A204.1 (cell line): ENCODE measurements at regions not wholly inside any gene's neighbourhood (a gene's known extent, or its start where the extent isn't known, plus 50 kb on each side); places are given as distances from the start of the nearest gene placed in this dataset.
"Not testable (repeated sequence)": the region's sequence is repeated elsewhere in the genome, so short reads cannot be mapped to it uniquely, and the experiment has no call there.

Experiments used
- FAIRE-seq: peaks from 2 replicates; lab custom pipeline; 2012; peaks lifted over from hg19 to GRCh38; lab: Jason Lieb, UNC

DNA sequence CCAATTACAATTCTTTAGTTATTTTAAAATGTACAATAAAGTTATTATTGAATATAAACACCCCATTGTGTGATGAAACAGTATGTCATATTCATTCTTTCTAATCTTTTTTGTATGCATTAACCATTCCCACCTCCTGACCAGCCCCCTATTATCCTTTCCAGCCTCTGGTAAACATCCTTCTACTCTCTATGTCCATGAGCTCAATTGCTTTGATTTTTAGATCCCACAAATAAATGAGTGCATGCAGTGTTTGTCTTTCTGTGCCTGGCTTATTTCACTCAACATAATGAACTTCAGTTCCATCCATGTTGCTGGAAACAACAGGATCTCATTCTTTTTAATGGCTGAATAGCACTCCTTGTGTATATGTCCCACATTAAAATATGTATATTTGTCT lies 1858.9 kb upstream of the C9orf72 start:
- FAIRE-seq, result no peak

DNA sequence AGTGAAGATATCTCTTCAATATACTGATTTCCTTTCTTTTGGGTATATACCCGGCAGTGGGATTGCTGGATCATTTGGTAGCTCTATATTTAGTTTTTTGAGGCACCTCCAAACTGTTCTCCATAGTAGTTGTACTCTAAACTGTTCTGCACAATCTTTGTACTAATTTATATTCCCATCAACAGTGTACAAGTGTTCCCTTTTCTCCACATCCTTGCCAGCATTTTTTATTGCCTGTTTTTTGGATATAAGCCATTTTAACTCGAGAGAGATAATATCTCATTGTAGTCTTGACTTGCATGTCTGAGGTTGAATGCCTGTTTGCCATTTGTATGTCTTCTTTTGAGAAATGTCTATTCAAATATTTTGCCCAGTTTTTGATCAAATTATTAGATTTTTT lies 1859.4 kb upstream of the C9orf72 start:
- not testable (repeated sequence) for FAIRE-seq

DNA sequence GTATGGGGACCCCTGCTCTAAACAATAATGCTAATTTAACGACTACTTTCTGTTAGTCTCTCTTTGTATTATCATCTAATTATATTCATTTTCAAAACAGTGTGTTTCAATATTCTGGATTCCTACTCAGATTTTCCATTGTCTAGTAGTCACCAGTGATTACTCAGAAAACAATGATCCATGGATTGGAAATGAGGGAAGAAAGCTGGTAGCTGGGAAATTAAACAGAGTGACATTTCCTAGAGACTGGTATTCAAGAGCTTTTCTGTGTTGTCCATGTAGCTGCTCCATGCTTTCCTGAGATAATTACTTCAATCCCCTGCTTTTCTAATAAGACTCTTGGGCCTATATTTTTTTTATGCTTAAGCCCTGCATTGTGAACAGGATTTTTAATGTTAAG lies 1862.1 kb upstream of the C9orf72 start:
- FAIRE-seq, result no peak

DNA sequence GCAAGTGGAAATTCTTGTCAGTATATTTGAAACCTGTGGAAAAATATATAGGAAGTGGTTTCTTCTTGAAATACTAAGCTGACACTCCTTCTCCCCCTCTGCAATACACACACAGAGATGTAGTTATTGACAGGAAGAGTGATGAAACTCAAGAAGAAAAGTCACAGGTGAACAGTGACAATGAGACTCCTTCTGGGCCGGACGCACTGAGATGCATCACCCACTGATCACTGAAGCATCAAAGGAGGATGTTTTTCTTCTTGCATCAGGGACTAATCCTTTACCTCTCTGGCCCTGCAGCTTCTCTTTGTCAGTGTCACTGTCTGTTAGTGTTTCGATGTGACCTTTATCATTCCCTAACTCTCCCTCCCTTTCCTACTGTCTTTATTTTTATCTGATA lies 1864.2 kb upstream of the C9orf72 start:
- no peak for FAIRE-seq

DNA sequence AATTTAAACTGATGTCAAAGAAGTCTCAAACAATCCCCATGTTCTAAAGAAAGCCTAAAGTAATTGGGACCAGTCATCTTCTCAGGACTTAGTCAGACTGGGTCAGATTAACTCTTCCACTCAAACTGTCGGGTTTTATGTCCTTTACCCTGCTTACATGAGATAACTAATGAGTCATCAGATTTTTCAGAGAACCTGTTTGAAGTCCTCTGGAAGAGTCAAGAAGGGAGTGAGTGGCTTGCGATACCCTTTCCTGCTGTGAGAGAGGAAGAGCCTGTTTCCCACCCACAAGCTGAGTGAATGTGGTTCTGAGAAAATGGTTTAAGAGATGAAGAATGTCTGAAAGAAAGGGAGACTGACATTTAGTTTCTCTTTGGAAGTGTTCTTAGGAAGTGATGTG lies 1866.7 kb upstream of the C9orf72 start:
- FAIRE-seq, result no peak

DNA sequence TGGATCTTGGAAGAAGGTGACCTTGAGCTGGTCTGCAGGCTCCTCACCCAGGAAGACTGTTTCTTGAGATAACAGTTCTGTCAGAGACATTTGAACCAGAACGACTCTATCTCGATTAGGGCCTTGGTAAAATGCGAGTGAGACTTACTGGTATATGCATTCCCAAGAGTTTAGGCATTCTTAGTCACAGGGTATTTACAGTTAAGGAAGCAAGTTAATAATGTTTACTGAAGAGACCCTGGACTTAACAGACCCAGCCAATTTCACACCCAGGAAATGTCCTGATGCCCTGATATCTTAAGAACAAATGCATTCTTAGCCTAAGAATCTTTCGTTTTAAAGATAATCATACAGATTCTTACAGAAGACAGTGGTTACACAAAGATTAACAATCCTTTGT lies 1867.2 kb upstream of the C9orf72 start:
- FAIRE-seq, result no peak

GRCh38 chr9:29445751-29446150 lies 1872.5 kb upstream of the C9orf72 start:
- no peak for FAIRE-seq

DNA sequence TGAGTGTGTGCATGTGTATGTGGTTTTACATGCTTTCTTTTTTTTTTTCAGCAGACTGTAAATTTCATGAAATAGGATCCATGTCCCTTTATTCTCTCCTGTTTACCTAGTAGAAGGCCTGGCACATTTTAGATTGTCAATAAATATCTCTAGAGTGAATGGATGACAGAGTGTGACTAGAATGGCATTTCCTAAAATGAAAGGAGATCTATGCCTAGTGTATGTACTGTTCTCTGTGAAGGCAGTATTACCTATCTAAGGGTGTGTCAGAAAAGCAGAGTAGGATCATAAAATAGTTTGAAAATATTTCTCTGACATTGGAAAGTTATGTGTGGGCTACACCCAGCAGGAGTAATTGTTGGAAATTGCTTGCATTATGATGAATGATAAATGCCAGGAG lies 1876.0 kb upstream of the C9orf72 start:
- FAIRE-seq, result no peak

GRCh38 chr9:29450343-29450875 lies 1877.1 kb upstream of the C9orf72 start:
- not testable (repeated sequence) for FAIRE-seq

DNA sequence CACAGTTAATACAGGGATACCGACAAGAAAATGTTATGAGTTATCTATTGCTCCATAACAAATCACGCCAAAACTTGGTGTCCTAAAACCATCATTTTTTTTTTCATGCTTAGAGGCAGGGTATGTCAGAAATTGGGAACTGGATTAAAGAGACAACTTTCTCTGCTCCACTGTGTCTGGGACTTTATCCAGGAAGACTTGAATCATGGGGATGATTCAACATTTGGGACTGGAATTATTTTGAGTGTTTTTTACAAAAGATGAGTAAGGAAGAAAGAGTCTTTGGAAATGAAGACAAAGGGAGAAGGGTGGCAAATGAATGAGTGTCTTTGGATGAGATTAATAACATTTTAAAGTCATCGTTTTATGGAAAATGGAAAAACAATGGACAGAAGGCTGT lies 1883.7 kb upstream of the C9orf72 start:
- FAIRE-seq, result no peak

- no peak for FAIRE-seq
These were observed 1902.2 kb upstream of the C9orf72 start for GRCh38 chr9:29475471-29475870.

- no peak for FAIRE-seq
These were observed 1938.4 kb upstream of the C9orf72 start for GRCh38 chr9:29511680-29512079.

- FAIRE-seq, result no peak
These were observed 1941.1 kb upstream of the C9orf72 start for GRCh38 chr9:29514336-29514735.

DNA sequence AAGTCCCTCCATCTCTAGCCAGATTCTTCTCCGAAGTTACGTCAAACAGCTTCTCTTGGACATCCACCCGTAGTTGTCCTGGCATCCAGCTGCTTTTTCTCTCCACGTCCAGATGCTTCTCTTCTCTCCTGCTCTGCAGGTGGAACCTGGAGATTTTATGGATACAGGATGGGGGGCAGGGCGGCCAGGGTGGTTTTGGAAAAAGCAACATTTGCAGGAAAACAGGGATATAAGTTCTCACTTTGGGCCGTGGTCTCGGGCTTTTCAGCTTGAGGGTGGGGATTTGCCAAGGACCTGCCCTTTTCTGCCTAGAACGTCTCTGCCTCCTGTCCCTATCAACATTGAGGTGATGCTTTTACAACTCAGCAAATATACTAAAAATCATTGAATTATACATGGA lies 1941.6 kb upstream of the C9orf72 start:
- FAIRE-seq, result no peak

GRCh38 chr9:29548436-29548835 lies 1975.2 kb upstream of the C9orf72 start:
- no peak for FAIRE-seq

DNA sequence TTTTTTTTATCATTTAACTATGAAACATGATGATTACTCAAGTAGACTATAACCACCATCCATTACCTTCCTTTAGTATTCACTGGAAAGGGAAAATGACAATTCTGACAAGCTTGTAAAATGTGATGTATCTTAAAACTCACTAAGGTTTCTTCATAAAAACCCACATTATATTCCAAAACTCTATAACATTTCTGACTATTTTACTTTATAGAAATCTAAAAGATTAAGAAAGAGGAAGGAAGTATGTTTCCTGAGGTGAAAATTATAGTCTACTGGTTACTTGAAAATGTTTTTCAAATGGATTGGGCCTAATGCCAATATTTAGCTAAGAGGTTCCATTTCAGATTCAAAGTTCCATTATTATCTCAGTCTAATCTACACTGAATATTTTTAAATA lies 1982.2 kb upstream of the C9orf72 start:
- FAIRE-seq, result no peak

GRCh38 chr9:29556317-29556716 lies 1983.0 kb upstream of the C9orf72 start:
- FAIRE-seq, result no peak

- FAIRE-seq, result no peak
These were observed 1983.5 kb upstream of the C9orf72 start for GRCh38 chr9:29556746-29557145.

- no peak for FAIRE-seq
These were observed 1991.3 kb upstream of the C9orf72 start for GRCh38 chr9:29564564-29564963.

GRCh38 chr9:29575219-29575618 lies 2001.9 kb upstream of the C9orf72 start:
- FAIRE-seq, result no peak

DNA sequence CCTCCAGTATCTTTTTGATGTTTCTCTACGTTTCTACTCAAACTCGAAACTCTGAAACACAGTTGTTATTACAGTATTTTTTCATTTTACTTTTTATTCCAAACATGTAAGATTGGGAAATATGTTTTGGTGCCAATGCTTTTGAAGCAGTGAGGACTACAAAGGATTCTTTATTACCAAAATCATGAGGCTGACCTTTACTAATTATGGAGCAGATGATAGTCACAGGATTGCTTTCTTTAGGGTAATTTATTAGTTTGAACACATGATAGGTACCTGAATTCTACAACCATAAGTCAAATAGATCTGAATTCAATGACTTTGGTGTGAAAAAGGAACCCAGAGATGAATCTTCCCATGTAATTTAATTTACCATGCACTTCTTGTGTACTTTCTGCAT lies 2015.1 kb upstream of the C9orf72 start:
- FAIRE-seq, result no peak

GRCh38 chr9:29609282-29609681 lies 2036.0 kb upstream of the C9orf72 start:
- FAIRE-seq, result no peak

- FAIRE-seq, result peak; percentile 16
These were observed 2040.5 kb upstream of the C9orf72 start for GRCh38 chr9:29613773-29614172.

GRCh38 chr9:29616844-29617243 lies 2043.6 kb upstream of the C9orf72 start:
- no peak for FAIRE-seq

DNA sequence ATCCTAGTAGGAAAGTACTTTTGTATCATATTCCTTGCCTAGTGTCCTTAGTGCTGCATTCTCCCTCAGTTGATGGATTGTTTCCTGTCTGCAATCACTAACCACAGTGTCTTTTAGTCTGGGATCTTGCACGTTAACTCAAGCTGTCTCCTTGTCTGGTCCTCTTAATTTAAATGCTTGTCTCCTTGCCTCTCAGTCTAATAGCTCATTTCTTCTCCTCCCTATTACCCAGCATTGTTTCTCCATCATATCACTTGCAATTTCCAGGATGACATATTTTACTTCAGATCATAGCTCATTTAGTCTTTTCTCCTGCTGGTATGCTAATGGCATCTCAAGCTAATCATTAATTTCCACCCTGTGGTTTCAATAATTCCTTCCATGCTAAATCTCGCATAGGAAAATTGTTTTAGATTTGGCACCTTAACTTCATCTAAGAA lies 2052.0 kb upstream of the C9orf72 start:
- FAIRE-seq, result no peak
